ENCODE measurements at regions not wholly inside any gene's neighbourhood (a gene's known extent, or its start where the extent isn't known, plus 50 kb on each side); places are given as distances from the start of the nearest gene placed in this dataset.

DNA sequence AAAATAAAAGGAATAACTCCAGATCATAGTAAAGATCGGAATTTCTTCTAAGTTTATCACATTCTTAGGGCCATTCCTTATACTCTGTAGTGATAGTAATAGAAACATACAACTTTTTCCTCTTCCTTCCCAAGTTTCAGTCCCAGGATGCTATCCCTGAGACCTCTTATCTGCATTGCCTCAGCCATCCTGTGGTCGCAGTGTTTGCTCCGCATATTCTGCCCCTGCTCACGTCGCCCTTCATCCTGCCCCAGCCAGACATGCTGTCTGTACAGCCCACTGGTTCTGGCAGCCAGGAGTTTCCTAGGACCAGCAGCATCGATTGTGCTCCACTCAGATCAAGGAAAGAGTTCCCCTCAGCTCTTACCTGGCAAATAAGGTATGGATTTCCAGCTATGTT is 132.7 kb upstream of the ERCC6L2 start:
- Histone ChIP-seq H3K4me3 (replicated peaks; ENCODE audit: insufficient read depth, low read length) (no peak overlapping the region), H3K27ac (replicated peaks) (no peak overlapping the region), H3K27me3 (ENCODE audit: insufficient read depth, poor library complexity, severe bottlenecking) (no peaks in the 10 kb centered on the region)
- TF ChIP-seq POLR2AphosphoS5 (IDR thresholded peaks at IDR 0.05; ENCODE audit: low read depth) (no peak), SPI1 (IDR thresholded peaks at IDR 0.05; ENCODE audit: borderline replicate concordance, low read depth) (no peak), GABPA (IDR thresholded peaks at IDR 0.05; ENCODE audit: low read depth) (no peak)
- TF ChIP-seq, protein P1, sequence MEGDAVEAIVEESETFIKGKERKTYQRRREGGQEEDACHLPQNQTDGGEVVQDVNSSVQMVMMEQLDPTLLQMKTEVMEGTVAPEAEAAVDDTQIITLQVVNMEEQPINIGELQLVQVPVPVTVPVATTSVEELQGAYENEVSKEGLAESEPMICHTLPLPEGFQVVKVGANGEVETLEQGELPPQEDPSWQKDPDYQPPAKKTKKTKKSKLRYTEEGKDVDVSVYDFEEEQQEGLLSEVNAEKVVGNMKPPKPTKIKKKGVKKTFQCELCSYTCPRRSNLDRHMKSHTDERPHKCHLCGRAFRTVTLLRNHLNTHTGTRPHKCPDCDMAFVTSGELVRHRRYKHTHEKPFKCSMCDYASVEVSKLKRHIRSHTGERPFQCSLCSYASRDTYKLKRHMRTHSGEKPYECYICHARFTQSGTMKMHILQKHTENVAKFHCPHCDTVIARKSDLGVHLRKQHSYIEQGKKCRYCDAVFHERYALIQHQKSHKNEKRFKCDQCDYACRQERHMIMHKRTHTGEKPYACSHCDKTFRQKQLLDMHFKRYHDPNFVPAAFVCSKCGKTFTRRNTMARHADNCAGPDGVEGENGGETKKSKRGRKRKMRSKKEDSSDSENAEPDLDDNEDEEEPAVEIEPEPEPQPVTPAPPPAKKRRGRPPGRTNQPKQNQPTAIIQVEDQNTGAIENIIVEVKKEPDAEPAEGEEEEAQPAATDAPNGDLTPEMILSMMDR (IDR thresholded peaks at IDR 0.05; ENCODE audit: insufficient read depth, low read length) = no peak
- TF ChIP-seq, protein P2, sequence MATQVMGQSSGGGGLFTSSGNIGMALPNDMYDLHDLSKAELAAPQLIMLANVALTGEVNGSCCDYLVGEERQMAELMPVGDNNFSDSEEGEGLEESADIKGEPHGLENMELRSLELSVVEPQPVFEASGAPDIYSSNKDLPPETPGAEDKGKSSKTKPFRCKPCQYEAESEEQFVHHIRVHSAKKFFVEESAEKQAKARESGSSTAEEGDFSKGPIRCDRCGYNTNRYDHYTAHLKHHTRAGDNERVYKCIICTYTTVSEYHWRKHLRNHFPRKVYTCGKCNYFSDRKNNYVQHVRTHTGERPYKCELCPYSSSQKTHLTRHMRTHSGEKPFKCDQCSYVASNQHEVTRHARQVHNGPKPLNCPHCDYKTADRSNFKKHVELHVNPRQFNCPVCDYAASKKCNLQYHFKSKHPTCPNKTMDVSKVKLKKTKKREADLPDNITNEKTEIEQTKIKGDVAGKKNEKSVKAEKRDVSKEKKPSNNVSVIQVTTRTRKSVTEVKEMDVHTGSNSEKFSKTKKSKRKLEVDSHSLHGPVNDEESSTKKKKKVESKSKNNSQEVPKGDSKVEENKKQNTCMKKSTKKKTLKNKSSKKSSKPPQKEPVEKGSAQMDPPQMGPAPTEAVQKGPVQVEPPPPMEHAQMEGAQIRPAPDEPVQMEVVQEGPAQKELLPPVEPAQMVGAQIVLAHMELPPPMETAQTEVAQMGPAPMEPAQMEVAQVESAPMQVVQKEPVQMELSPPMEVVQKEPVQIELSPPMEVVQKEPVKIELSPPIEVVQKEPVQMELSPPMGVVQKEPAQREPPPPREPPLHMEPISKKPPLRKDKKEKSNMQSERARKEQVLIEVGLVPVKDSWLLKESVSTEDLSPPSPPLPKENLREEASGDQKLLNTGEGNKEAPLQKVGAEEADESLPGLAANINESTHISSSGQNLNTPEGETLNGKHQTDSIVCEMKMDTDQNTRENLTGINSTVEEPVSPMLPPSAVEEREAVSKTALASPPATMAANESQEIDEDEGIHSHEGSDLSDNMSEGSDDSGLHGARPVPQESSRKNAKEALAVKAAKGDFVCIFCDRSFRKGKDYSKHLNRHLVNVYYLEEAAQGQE (IDR thresholded peaks at IDR 0.05; ENCODE audit: insufficient replicate concordance, low read depth) = no peak
- no peak for DNase-seq (ENCODE audit: low read depth in 1 of 2, low spot score in 1 of 2)

DNA sequence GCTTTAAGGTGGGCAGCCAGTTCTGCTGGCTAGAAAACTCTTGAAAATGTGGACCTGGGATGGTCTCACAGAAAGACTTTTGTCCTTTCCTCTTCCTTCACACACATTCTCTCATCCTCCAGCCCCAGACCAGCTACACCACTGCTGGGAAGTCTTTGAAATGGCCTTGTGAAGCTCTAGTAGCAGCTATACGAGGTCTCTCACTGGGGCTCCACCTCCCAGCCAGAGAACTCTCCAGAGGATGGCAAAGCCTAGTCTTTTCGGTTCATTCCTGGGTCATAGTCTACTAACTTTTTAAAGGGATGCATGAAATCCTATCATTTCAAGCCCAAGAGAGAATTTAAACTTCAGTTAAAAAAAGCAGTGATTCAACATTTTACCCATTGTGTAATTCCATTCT is 133.9 kb upstream of the ERCC6L2 start:
- Histone ChIP-seq H3K4me3 (replicated peaks; ENCODE audit: insufficient read depth, low read length) (no peak overlapping the region), H3K27me3 (ENCODE audit: insufficient read depth, poor library complexity, severe bottlenecking) (no peaks in the 10 kb centered on the region), H3K27ac (replicated peaks) (no peak overlapping the region)
- TF ChIP-seq, protein P2 (IDR thresholded peaks at IDR 0.05; ENCODE audit: insufficient replicate concordance, low read depth) = no peak
- no peak for TF ChIP-seq POLR2AphosphoS5 (IDR thresholded peaks at IDR 0.05; ENCODE audit: low read depth)
- TF ChIP-seq, protein P1 (IDR thresholded peaks at IDR 0.05; ENCODE audit: insufficient read depth, low read length) = no peak
- no peak for TF ChIP-seq SPI1 (IDR thresholded peaks at IDR 0.05; ENCODE audit: borderline replicate concordance, low read depth)
- no peak for TF ChIP-seq GABPA (IDR thresholded peaks at IDR 0.05; ENCODE audit: low read depth)
- DNase-seq (ENCODE audit: low read depth in 1 of 2, low spot score in 1 of 2) = no peak

DNA sequence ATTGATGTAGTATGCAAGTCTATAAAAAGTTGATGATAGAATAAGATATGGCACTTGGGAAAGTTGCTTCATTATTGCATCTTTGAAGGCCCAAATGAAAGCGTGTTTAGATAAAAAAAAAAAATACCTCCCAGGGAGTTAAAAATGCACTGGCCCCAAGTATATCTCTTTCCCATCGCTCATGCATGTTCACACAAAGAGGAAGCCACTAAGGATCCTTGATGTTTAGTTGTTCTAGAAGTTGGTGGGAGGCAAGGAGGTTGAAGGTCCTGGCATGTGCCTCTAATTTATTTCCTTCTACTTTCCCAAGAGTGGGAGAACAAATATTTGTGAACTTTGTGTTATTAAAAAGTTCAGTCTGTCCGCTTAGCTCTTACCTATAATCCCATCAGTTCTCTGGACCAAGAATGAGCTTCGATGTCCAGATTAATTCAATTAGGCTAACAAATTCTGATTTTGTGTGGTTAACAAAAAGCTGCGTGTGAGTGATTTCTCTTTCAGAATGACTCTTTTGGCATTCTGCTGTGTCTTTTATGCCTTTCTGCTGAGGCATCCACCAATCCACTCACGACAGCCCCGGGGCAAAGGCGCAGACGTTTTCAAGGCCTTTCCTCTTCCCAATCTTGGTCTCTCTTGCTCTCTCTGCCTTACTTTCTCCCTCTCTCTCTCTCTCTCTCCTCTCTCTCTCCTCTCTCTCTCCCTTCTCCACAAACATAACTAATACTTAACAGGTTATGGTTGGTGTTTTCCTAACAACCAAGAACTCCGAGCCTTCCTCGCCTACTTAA is 135.1 kb upstream of the ERCC6L2 start:
- Histone ChIP-seq H3K27me3 (ENCODE audit: insufficient read depth, poor library complexity, severe bottlenecking) (no peaks in the 10 kb centered on the region), H3K4me3 (replicated peaks; ENCODE audit: insufficient read depth, low read length) (no peak overlapping the region), H3K27ac (replicated peaks) (no peak overlapping the region)
- TF ChIP-seq GABPA (IDR thresholded peaks at IDR 0.05; ENCODE audit: low read depth) (no peak), SPI1 (IDR thresholded peaks at IDR 0.05; ENCODE audit: borderline replicate concordance, low read depth) (no peak), POLR2AphosphoS5 (IDR thresholded peaks at IDR 0.05; ENCODE audit: low read depth) (no peak)
- TF ChIP-seq, protein P2 (IDR thresholded peaks at IDR 0.05; ENCODE audit: insufficient replicate concordance, low read depth) = no peak
- TF ChIP-seq, protein P1 (IDR thresholded peaks at IDR 0.05; ENCODE audit: insufficient read depth, low read length) = no peak
- no peak for DNase-seq (ENCODE audit: low read depth in 1 of 2, low spot score in 1 of 2)

All from HL-60 (cell line).